ENCODE measurements at regions not wholly inside any gene's neighbourhood (a gene's known extent, or its start where the extent isn't known, plus 50 kb on each side); places are given as distances from the start of the nearest gene placed in this dataset.

DNA sequence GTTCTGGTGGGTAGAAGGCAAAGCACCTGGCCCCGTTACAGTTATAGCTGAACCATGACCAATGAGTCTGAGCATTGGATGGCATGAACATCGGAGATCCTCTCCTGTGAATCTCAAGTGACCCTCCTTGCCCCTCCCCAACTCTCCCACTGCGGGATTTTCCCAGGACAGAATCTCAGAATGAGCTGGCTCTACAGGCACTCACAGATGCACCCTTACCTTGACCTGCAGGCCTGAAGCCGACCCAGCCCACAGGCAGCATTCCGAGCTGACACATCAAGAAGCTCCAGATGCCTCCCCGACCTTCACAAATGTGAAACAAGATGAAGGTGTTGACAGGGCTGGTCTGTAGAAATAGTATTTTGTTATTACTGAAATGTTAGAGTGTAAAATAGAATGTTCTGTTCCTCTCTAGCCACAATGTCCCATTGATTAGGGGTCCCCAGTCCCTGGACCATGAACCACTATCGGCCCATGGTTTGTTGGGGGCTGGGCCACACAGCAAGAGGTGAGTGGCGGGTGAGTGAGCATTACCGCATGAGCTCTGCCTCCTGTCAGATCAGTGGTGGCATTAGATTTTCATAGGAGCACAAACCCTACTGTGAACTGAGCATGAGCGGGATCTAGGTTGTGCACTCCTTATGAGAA is 263.4 kb downstream of the AUH start:
- TF ChIP-seq CTCF (IDR thresholded peaks at IDR 0.05; ENCODE audit: extremely low read depth in 1 of 2, insufficient read depth in 1 of 2, low read depth in 1 of 2, low read length in 2 of 2) (no peak), POLR2AphosphoS5 (IDR thresholded peaks at IDR 0.05; ENCODE audit: insufficient read depth, low read depth, low read length) (no peak), POLR2A (IDR thresholded peaks at IDR 0.05; ENCODE audit: low read depth, low read length) (no peak), EZH2 (IDR thresholded peaks at IDR 0.05; ENCODE audit: borderline replicate concordance, low read depth, low read length, severe bottlenecking) (no peak), FOS (IDR thresholded peaks at IDR 0.05; ENCODE audit: borderline replicate concordance, insufficient read depth, low read length) (no peak)
- TF ChIP-seq, protein P1, sequence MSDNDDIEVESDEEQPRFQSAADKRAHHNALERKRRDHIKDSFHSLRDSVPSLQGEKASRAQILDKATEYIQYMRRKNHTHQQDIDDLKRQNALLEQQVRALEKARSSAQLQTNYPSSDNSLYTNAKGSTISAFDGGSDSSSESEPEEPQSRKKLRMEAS (IDR thresholded peaks at IDR 0.05; ENCODE audit: insufficient read depth, insufficient read length), result no peak
